GM21825 (cell line): ENCODE measurements at regions not wholly inside any gene's neighbourhood (a gene's known extent, or its start where the extent isn't known, plus 50 kb on each side); places are given as distances from the start of the nearest gene placed in this dataset.
"Not testable (repeated sequence)": the region's sequence is repeated elsewhere in the genome, so short reads cannot be mapped to it uniquely, and the experiment has no call there.

Experiments used
- ATAC-seq: cut with Tn5 transposase; IDR thresholded peaks from one replicate; pipeline ENCODE4 v1.9.1; 2021; ENCODE audit warnings: mild to moderate bottlenecking, moderate library complexity; ENCODE audit not compliant: unreplicated experiment

DNA sequence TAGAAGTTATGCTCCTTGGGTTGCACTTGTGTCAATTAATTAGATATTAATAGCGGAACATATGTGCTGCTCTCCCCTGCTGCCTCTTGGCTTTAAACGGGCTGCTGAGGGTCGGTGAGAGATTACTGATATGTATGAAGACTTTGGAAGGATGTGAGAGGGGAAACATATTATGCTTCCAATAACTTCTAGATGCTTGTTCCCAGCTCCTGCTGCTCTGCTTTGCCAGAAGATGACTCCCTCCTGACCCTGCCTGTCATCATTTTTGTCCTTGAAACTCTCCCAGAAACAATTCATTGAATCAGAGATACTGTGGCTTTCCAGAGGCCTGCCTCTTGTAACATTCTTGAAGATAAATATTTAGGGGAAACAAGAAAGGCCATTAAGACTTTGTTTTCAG is 300.1 kb upstream of the STXBP6 start:
- ATAC-seq: no peak

DNA sequence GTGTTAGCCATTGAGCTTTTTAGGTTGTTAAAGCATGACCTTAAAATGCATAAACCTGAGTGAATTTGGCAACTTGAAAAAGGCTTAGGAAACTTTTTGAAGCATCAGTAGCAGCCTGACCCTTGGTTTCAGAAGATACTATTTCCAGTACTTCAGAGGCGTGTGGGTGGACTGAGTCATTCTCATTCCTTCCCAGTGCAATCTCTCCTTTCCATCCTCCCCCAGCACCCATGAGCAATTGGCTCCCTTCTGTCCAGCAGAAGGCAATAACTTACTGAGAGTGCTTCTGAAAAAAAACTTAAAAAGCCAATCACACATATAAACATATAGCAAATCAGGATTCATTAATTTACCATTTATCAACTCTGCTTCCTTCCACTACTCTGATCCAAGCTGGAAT is 299.3 kb upstream of the STXBP6 start:
- ATAC-seq: no peak

DNA sequence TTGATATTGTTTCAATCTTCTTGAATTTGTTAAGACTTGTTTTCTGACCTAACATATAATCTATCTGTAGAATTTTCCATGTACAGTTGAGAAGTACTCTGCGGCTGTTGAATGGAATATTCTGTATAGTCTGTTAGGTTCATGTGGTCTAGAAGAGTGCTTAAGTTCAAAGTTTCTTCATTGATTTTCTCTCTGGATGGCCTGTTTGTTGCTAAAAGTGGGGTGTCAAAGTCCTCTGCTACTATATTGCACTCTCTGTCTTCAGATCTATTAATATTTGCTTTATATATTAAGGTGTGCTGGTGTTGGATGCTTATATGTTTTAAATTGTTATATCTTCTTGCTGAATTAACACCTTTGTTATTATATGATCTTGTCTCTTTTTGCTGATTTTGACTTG is 290.9 kb upstream of the STXBP6 start:
- no peak for ATAC-seq

DNA sequence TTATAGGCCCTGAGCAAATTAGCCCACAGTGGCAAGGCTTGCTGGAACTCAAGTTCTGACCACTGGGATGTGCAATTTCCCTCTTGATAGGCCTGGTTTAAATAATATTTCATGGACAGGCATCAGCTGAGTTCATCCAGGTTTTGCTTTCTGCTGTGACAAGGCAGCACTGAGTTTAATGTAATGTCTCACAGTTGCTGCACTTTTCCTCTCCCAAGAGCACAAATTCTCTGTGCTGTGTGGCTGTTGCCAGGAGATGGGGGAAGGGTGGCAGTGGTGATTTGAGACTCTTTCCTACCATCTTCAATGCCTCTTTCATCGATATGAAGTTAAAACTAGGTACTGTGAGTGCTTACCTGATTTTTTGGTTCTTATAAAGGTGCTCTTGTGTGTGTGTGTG is 272.8 kb upstream of the STXBP6 start:
- no peak for ATAC-seq

DNA sequence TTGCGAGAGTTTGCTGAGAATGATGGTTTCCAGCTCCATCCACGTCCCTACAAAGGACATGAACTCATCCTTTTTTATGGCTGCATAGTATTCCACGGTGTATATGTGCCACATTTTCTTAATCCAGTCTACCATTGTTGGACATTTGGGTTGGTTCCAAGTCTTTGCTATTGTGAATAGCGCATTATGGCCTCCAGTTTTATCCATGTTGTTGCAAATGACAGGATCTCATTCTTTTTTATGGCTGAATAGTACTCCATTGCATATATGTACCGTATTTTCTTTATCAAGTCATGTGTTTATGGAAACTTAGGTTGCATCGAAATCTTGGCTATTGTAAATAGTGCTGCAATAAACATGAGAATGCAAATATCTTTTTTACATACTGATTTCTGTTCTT is 266.1 kb upstream of the STXBP6 start:
- ATAC-seq: not testable (repeated sequence)

DNA sequence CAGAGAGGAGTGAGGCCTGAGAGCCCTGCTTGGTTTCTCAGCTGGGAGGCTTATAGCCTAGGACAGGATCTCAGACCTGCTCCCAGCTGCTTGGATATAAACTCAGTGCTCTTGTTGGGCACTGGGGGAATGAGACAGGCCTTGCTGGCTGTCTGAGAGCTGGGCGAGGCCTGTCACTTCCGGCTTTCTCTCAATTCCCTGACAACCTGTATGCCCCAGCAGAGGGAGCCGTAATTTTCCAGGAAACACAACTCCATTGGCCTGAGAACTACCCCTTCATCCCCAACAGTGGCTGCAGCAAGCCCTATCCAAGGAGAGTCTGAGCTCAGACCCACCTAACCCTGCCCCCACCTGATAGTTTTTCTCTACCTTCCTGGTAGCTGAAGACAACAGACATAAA is 258.3 kb upstream of the STXBP6 start:
- no peak for ATAC-seq

DNA sequence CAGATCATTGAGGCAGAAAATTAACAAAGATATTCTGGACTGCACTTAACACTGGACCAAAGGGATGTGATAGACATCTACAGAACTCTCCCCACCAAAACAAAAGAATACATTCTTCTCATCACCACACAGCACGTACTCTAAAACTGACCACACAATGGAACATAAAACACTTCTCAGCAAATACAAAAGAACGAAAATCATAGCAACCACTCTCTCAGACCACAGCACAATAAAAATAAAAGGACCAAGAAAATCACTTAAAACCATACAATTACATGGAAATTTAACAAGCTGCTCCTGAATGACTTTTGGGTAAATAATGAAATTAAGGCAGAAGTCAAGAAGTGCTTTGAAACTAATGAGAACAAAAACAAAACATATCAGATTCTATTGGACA is 254.0 kb upstream of the STXBP6 start:
- no peak for ATAC-seq

DNA sequence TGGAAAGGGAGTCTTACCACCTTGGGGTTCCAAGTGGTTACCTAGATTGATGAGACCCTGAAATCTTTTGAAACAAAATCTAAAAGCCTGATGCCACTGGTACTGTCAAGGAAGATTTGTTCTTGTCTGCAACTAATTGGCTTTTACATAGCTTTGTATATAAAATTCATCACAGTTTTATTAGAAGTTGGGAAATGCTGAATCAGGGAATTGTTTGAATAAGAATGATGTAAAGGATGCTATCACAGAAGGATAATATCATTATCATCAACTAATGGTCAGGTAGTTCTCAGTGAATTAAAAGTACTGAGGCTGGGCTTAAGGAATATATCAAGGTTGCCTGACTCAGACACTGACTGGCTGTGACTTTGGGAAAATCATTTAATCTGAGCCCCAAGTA is 248.3 kb upstream of the STXBP6 start:
- ATAC-seq: no peak

DNA sequence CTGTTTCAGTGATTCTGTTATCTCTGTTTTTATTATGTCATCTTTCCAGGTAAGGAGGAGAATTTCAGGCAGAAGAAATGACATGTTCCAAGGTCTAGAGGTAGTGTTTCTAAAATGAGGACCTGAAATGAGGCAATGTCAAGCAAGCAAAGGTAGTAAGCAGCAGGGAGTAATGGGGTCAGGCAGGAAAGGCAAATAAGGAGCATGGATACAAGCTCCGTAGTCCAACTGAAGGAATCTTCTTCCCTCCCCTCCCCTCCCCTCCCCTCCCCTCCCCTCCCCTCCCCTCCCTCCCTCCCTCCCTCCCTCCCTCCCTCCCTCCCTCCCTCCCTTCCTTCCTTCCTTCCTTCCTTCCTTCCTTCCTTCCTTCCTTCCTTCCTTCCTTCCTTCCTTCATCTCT is 240.2 kb upstream of the STXBP6 start:
- not testable (repeated sequence) for ATAC-seq

DNA sequence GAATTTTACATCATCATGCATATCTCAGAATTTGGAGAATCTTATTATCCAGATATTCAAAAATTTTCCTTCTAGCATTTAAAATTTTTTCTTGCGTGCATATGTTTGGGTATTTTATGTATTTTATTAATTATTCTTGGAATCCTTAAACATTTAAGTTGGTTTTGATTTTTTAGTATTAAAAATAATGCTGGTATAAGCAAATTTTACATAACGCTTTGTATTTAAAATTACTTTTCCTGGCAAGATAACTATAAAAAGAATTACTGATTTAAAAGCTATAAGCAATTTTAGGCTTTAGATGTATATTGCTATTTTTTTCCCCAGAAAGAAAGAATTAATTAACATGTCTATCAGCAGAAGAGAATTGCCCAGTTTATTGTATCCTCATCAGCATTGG is 224.6 kb upstream of the STXBP6 start:
- no peak for ATAC-seq

DNA sequence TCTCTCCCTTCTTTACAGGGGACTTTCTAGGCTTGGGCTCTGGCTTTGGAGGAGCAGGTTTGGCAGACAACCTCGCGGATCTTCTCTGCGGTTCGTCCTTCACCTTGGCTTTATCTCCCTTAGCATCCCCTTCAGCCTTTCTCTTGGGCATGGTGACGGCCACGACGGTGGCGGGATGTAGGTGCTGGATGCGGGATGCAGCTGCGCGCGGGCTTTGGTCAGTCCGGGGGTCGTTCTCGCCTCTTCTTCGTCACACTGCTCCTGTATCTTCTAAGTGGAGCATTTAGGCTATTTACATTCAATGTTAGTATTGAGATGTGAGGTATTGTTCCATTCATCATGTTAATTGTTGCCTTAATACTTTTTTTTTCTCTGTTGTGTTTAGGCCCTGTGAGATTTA is 217.2 kb upstream of the STXBP6 start:
- no peak for ATAC-seq

DNA sequence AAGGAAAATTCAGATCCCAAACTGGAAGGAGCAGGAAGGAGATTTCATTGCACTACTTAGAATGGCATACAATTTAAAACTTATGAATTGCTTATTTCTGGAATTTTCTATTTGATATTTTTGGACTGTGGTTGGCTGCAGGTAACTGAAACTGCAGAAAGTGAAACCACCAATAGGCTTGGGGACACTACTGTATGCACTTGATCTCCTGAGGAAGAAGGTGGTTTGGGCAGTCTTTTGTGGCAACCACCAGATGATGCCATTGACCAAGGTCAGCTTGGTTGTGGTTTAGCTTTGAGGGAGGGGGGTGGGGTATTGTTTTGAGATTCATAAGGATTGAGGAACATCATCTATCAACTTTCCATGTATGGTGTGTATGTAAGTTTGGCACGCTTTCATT is 209.5 kb upstream of the STXBP6 start:
- ATAC-seq: no peak

DNA sequence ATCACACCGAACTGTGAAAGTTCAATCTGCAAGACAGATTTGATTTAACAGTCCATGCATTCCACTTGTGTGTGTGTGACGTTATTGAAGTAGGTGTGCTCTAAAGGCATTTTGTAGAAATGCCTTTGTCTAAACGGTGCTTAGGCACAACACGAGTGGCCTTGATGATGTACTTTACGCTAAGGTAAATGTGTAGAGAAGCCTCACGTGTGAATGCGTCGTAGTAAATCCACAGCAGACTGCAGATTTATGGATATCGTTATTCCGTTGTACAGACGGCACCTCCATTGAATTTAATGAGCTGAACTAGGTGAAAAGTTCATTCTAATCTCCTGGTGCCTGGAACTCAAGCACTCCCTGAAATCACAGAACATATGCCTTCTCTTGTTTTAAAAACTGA is 202.8 kb upstream of the STXBP6 start:
- ATAC-seq: no peak

DNA sequence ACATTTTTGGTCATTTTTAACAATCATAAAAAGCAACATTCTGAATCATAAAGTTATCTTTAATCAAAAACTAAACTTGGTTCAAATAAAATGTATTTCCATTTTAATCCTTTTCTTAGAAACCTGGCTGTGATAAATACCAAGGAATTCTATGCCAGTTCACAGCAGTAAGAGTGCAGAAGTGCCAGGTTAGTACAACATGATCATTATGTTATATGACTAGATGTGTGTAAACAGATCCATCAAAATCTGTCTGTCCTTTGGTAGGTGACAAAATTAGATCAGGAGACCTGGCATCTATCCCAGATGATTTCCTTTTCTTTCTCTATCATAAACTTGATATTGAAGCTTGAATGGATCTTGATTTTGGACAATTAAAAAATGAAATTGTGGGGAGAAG is 200.6 kb upstream of the STXBP6 start:
- no peak for ATAC-seq

DNA sequence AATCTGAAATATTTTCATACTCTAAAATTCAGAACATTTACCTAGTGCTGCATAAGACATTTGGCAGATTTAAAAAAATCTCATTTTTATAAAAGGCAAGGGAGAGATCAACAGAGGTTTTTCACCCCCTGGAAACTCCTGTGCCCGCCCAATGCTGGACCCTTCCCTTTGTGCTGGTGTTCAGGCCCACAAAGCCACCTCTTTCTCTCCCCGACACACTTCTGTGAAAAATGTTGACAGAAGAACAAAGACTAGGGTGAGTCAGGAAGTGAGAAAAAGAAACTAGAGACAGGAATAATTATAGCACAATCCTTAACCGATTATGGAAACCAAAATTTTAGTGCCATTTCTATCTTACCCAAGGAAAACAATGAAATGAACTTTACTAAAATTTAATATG is 197.7 kb upstream of the STXBP6 start:
- no peak for ATAC-seq

DNA sequence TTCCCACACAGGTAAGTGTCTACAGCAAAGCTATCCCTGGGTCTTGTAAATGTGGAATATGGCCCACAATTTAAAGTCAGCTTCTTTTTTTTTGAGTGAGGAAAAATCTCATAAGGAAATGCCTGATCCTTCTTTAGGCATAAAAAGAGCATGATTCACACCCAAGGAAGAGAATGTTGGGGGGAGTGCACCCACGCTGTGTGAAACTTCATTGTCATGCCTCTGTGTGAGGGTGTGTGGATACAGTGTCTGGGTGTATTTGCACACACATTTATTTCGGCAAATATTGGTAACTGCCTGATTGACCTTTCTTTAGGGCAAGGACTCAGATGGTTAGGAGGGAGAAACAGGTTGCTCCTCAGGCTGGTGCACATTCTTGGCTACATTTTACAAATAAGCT is 196.8 kb upstream of the STXBP6 start:
- no peak for ATAC-seq

DNA sequence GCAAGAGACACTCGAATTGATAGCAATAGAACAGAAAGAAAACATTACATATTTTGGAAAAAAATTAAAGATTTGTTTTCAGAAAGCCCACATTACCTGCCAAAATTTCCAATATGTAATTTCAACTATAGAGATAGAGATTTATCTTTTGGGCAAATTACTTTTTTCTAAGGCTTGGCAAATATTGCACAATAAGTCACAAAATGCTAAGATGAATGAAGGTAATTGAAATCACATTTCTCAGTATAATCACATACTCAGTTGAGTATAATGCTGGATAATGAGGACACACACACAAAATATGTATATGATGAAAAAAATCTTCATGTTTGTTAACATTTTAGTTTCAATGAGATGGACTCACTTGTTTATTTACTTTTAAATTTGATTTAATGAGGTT is 189.2 kb upstream of the STXBP6 start:
- no peak for ATAC-seq

DNA sequence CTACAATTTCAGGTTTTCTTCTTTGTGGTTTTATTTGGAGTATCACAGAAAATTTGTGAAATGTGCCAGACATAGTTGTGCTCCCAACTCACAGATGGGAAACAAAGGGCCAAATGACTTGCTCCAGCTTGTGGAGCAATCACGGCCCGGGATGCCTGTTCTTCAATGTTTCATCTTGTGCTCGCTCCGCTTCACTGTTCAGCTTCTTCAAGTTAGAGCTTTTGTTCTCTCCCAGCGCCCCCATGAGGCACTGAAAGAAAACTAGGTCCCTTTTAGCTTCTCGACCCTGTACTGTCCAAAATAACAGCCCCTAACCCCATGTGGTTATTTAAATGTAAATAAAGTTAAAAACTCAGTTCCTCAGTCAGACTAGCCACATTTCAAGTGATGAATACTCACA is 187.9 kb upstream of the STXBP6 start:
- ATAC-seq: no peak

DNA sequence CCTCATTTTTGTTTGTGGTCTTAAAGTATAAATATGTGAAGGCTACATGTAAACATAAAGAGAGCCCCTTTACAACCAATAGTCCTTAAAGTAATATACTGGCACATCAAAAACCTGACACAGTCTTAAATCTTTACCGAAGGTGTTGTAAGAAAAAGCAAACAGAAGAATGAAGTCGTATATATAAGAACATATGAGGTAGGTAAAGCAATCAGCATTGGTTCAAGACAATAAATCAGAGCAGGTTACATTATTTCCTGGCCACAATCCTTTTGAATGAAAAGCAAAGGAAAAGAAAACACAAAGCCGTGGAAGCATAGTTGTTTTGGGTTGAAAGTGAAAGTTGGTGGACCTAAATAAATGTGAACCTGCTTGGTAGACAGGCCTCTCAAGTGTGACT is 183.7 kb upstream of the STXBP6 start:
- ATAC-seq: no peak

DNA sequence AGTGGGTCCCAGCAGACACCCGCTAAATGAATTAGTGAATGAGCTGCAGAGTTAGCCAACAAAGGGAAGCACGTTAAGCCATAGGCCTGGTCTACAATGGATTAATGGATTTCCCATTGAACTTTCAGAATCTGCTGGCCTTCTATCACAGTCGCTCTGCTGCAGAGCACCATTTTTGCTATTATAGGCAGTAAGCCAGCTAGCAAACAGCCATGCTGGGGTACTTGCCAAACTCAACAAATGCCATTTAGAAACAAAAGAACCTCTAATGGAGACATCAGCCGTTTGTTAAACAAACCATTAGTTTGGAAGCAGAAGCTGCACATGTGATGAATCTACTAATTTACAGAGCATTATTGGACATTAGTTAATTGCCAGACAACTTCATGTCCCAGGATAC is 181.1 kb upstream of the STXBP6 start:
- no peak for ATAC-seq

DNA sequence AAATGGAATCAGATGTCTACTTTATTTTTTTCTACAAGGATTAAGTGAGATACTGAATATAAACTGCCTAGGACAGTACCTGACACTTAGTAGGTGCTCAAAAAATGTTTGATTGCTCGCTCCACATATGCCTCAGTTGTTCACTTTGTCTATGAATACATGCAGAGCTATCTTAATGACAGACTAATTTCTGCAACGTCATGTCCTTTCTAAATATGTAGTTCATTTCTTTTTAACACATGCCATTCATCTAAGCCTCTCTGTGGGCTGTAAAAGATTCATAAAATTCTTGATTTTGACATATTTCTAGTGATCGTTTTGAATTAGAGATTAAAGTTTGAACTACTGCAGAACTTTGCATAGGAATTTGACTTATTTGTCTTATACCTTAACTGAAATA is 176.3 kb upstream of the STXBP6 start:
- no peak for ATAC-seq

DNA sequence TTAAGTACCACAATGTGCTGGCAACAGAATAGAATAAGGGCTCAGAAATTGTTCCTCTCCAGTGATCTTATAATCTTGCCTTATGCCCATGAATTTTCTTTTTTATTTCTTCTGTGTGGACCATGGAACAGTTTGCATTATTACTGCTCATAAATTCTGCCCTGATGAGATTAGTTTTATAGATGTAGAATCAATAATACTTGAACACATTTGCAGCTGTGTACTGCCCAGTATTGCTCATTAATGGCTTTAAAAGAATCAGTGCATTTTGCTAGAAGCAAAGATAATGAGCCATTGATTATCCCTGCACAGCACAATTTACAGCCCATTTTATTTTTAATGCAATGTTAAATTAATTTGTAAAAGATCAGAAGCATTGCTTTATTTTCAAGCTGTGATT is 172.3 kb upstream of the STXBP6 start:
- ATAC-seq: no peak

DNA sequence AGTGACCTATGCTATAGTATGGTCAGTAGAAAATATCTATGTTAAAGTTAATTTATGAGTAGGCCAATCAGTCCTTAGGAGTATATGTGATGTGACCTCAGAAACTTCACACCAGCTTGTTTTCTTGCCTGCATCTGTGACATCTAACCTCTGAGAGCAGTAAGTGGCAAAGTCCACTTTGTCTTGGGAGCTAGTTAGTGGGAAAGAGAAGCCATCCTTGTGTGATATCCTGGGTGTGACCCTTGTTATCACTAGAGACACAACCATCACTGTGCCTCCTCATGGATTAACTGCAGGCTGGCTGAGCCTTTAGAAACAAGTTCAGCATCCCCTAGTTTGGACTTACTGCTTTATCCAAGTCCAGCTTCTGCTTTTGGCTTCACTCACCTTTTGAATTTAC is 170.6 kb upstream of the STXBP6 start:
- no peak for ATAC-seq

DNA sequence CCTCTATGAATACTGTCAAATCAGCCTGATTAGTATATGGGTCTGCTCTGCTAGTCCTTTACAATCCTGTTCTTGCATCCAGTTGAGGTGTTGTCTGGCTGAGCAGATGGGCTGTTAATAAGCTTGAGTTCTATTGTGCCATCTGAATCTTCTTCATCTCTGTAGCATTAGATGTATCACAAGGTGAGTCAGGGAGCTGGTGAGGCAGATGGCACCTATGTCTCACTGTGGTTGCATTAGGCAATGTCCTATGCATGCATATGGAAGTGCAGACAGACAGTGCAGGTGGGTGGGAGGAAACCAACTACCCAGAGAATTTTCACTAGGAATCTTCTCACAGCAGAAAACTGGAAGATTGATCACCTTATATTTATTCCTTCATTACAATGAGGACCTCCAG is 165.7 kb upstream of the STXBP6 start:
- no peak for ATAC-seq
